GM23248 (cell line): ENCODE measurements at regions not wholly inside any gene's neighbourhood (a gene's known extent, or its start where the extent isn't known, plus 50 kb on each side); places are given as distances from the start of the nearest gene placed in this dataset.

Experiments
- DNase-seq: peaks from one replicate; pipeline ENCODE4 v3.0.0-alpha.2; 2015
- H2AFZ ChIP-seq: fragments of 200-600 bp; sonication (generic); 2 replicates; pipeline ENCODE4 v1.6.1; 2016; ENCODE audit warnings: antibody characterized with exemption
- H3F3A ChIP-seq: fragments of 200-600 bp; sonication (generic); 2 replicates; pipeline ENCODE4 v1.6.1; 2016; ENCODE audit warnings: mild to moderate bottlenecking, antibody characterized with exemption, mixed run types; ENCODE audit not compliant: insufficient read depth
- H3K27ac ChIP-seq: fragments of 200-600 bp; sonication (generic); 2 replicates; pipeline ENCODE4 v1.5.1; 2016; ENCODE audit warnings: mild to moderate bottlenecking
- H3K27me3 ChIP-seq: fragments of 200-600 bp; sonication (generic); replicated peaks from 2 replicates; pipeline ENCODE4 v1.6.1; 2016; ENCODE audit warnings: mild to moderate bottlenecking; ENCODE audit not compliant: insufficient read depth
- H3K36me3 ChIP-seq: fragments of 200-600 bp; sonication (generic); 2 replicates; pipeline ENCODE4 v1.6.1; 2016; ENCODE audit warnings: low read depth, mild to moderate bottlenecking
- H3K4me1 ChIP-seq: fragments of 200-600 bp; sonication (generic); 2 replicates; pipeline ENCODE4 v1.6.1; 2016; ENCODE audit warnings: mild to moderate bottlenecking; ENCODE audit not compliant: insufficient read depth
- H3K4me2 ChIP-seq: fragments of 200-600 bp; sonication (generic); one replicate; pipeline ENCODE4 v1.6.1; 2016; ENCODE audit warnings: mild to moderate bottlenecking; ENCODE audit not compliant: unreplicated experiment
- H3K4me3 ChIP-seq: fragments of 200-600 bp; sonication (generic); 2 replicates; pipeline ENCODE4 v1.5.1; 2016; ENCODE audit warnings: mild to moderate bottlenecking
- H3K79me2 ChIP-seq: fragments of 200-600 bp; sonication (generic); 2 replicates; pipeline ENCODE4 v1.6.1; 2016; ENCODE audit warnings: mild to moderate bottlenecking; ENCODE audit not compliant: insufficient read depth
- H3K9ac ChIP-seq: fragments of 200-600 bp; sonication (generic); 2 replicates; pipeline ENCODE4 v1.6.1; 2016; ENCODE audit warnings: mild to moderate bottlenecking
- H3K9me2 ChIP-seq: fragments of 200-600 bp; sonication (generic); 2 replicates; pipeline ENCODE4 v1.6.1; 2016; ENCODE audit warnings: mixed run types, mild to moderate bottlenecking, moderate library complexity; ENCODE audit not compliant: insufficient read depth
- H3K9me3 ChIP-seq: fragments of 200-600 bp; sonication (generic); one replicate; pipeline ENCODE4 v1.6.1; 2017; ENCODE audit warnings: low read depth
- H4K20me1 ChIP-seq: fragments of 200-600 bp; sonication (generic); 2 replicates; pipeline ENCODE4 v1.6.0; 2016; ENCODE audit not compliant: insufficient read depth
- EZH2 ChIP-seq: fragments of 200-600 bp; sonication (generic); IDR thresholded peaks from 2 replicates; pipeline ENCODE4 v1.6.1; 2018; ENCODE audit warnings: antibody characterized with exemption, mild to moderate bottlenecking; ENCODE audit not compliant: insufficient read depth, poor library complexity, severe bottlenecking
- EZH2phosphoT487 ChIP-seq: fragments of 200-600 bp; sonication (generic); IDR thresholded peaks from 2 replicates; pipeline ENCODE4 v1.6.1; 2018; ENCODE audit warnings: antibody characterized with exemption, moderate library complexity, mild to moderate bottlenecking, low read depth; ENCODE audit not compliant: insufficient read depth
- WGBS, 2 experiments: methylation state at CpG; one replicate each; pipeline ENCODE4 v1.1.6; 2015 to 2017; ENCODE audit warnings: low lambda C conversion rate in 2 of 2, low coverage in 1 of 2; ENCODE audit errors: missing lambda C conversion rate in 2 of 2; 5-methylcytosine and 5-hydroxymethylcytosine counted together
- in situ Hi-C: fragments of 300-500 bp; cut with MboI; formaldehyde crosslinking; loops from 2 replicates; pipeline ENCODE4 v1.15.0; 2020

DNA sequence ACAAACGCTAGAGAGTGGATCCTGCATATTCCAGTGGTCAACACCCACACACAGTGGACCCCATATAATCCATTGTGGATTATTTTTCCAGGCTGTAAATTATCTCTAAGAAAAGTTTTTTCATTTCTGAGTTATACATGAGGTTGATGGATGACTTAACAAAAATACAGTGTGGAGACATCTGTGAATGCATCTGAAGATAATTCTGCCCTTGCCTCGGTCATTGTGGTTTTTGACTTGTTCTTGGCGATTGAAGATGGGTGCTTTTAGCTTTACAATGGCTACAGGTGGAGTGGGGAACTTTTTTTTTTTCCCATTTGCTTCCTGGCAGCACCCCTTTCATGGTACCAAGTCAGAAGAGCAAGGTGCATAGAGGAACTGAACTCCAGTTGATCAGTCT is 242.7 kb downstream of the MYLK4 start:
- H3K36me3 ChIP-seq: no peaks in the 10 kb centered on the region
- H4K20me1 ChIP-seq: no peaks in the 10 kb centered on the region
- no peaks in the 10 kb centered on the region for H3F3A ChIP-seq
- H3K4me2 ChIP-seq: no peak overlapping the region
- H3K27me3 ChIP-seq: peaks cover 78% of the 10 kb centered on the region
- H3K9me3 ChIP-seq: no peaks in the 10 kb centered on the region
- H3K79me2 ChIP-seq: no peaks in the 10 kb centered on the region
- no peak overlapping the region for H3K4me3 ChIP-seq
- H2AFZ ChIP-seq: no peak overlapping the region
- H3K9ac ChIP-seq: no peak overlapping the region
- no peak for TF ChIP-seq EZH2
- TF ChIP-seq EZH2phosphoT487: no peak
- 30 to 31% methylated on average over 3 of the region's 3 CpGs for WGBS, 2 experiments
- in situ Hi-C loops: no loop called here
- no peaks in the 10 kb centered on the region for H3K9me2 ChIP-seq
- DNase-seq: no peak
- no peak overlapping the region for H3K27ac ChIP-seq
- H3K4me1 ChIP-seq: no peaks in the 10 kb centered on the region

DNA sequence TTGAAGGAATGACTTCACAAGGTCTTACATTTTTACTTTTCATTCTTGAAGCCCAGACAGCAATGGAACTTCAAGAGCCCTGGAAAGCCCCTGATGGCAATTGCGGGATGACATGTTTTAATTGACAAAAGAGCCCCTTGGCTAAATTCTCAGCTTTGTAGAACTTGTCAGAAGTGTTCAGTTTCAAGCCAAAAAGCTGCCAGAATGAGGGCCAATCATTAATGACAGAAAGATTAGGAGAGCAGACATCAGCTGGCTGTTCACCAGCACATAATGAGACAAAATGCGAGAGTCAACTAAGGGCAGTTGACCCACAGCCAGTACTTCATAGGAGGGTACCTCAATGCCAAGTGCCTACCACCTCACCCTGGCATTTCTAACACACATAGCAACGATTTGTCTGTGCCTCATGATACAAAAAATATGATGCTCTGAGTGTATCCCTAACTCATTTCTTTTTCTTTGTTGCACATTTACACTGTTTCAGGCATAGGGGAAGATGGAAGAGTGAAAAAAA is 243.1 kb downstream of the MYLK4 start:
- no peak overlapping the region for H3K27ac ChIP-seq
- H3K36me3 ChIP-seq: no peaks in the 10 kb centered on the region
- no peak overlapping the region for H3K9ac ChIP-seq
- DNase-seq: no peak
- H3F3A ChIP-seq: no peaks in the 10 kb centered on the region
- H2AFZ ChIP-seq: no peak overlapping the region
- no peaks in the 10 kb centered on the region for H3K79me2 ChIP-seq
- H4K20me1 ChIP-seq: no peaks in the 10 kb centered on the region
- no peak overlapping the region for H3K4me3 ChIP-seq
- no peaks in the 10 kb centered on the region for H3K9me3 ChIP-seq
- peaks cover 74% of the 10 kb centered on the region for H3K27me3 ChIP-seq
- H3K4me1 ChIP-seq: no peaks in the 10 kb centered on the region
- no peak overlapping the region for H3K4me2 ChIP-seq
- TF ChIP-seq EZH2phosphoT487 (no peak), EZH2 (no peak)
- 17 to 20% methylated on average over 3 of the region's 3 CpGs for WGBS, 2 experiments
- in situ Hi-C loops: no loop called here
- H3K9me2 ChIP-seq: no peaks in the 10 kb centered on the region

DNA sequence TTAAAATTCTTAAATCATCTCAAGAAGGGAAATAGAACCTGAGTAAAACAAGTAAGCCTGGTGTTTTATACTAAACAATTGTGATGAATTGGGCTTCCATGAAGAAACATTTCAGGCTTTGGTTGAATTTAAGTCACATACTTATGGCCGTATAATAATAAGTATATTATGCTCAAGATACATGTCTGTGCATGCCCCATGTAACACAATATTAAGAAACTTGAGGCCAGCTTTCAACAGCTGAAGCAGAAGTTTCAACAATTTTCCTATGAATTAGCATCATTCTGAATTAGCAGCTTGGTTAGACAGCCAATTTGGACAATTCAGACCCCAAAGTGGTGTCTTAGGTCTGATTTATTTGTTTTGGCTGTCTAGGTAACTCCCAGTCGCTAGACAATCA is 243.7 kb downstream of the MYLK4 start:
- Histone ChIP-seq H3K4me2 (no peak overlapping the region), H3K4me3 (no peak overlapping the region), H3K4me1 (no peaks in the 10 kb centered on the region), H3F3A (no peaks in the 10 kb centered on the region), H3K36me3 (no peaks in the 10 kb centered on the region), H3K9me3 (no peaks in the 10 kb centered on the region), H3K27ac (no peak overlapping the region), H4K20me1 (no peaks in the 10 kb centered on the region), H3K79me2 (no peaks in the 10 kb centered on the region), H2AFZ (no peak overlapping the region), H3K9me2 (no peaks in the 10 kb centered on the region), H3K9ac (no peak overlapping the region), H3K27me3 (peaks cover 69% of the 10 kb centered on the region)
- in situ Hi-C loops: no loop called here
- DNase-seq: no peak
- TF ChIP-seq EZH2phosphoT487 (no peak), EZH2 (no peak)
- WGBS, 2 experiments: 47 to 58% methylated on average over 2 of the region's 2 CpGs

DNA sequence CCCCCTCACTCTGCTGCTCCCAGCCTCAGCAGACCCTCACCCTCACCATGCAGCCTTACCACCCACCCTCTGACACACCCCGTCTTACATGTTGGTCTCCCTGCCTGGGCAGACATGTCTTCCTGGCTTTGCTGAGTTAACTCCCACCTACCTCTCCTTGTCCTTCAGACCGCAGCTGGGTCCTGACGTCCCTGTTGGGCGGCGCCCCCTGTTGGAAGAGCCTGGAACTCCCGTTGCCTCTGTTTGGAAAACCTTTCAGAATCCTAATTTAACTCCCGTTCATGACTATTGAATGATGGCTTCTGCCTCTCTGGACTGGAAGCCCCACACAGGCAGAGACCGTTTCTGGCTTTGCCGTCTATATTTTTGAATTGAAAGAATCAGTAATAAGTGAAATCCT is 245.1 kb downstream of the MYLK4 start:
- DNase-seq: no peak
- Histone ChIP-seq H3K9ac (no peak overlapping the region), H3K79me2 (no peaks in the 10 kb centered on the region), H3K36me3 (no peaks in the 10 kb centered on the region), H3K4me1 (no peaks in the 10 kb centered on the region), H4K20me1 (no peaks in the 10 kb centered on the region), H3K27me3 (peaks cover 70% of the 10 kb centered on the region), H3K4me3 (no peak overlapping the region), H3F3A (no peaks in the 10 kb centered on the region), H2AFZ (no peak overlapping the region), H3K9me2 (no peaks in the 10 kb centered on the region), H3K4me2 (no peak overlapping the region), H3K9me3 (no peaks in the 10 kb centered on the region), H3K27ac (no peak overlapping the region)
- in situ Hi-C loops: no loop called here
- 28 to 33% methylated on average over 9 of the region's 9 CpGs for WGBS, 2 experiments
- TF ChIP-seq EZH2 (no peak), EZH2phosphoT487 (no peak)

DNA sequence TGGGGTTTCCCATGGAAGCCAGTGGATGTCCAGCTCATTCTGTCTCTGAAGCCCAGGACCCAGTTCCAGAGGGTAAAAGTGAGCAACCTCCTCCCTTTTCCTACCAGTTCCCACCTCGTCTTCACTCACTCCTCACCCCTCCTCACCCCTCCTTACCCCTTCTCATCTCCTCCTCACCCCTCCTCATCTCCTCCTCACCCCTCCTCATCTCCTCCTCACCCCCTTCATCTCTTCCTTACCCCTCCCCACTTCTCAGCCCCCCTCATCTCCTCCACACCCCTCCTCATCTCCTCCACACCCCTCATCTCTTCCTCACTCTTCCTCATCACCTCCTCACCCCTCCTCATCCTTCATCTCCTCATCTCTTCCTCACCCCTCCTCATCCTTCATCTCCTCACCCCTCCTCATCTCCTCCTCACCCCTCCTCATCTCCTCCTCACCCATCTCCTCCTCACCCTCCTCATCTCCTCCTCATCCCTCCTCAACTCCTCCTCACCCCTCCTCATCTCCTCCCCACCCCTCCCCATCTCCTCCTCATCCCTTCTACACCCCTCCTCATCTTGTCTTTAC is 246.1 kb downstream of the MYLK4 start:
- Histone ChIP-seq H3K9ac (no peak overlapping the region), H3K79me2 (no peaks in the 10 kb centered on the region), H3K4me1 (no peaks in the 10 kb centered on the region), H3K9me2 (no peaks in the 10 kb centered on the region), H3F3A (no peaks in the 10 kb centered on the region), H3K27ac (no peak overlapping the region), H3K4me2 (no peak overlapping the region), H3K4me3 (no peak overlapping the region), H3K27me3 (peaks cover 61% of the 10 kb centered on the region), H2AFZ (no peak overlapping the region), H3K36me3 (no peaks in the 10 kb centered on the region), H4K20me1 (no peaks in the 10 kb centered on the region), H3K9me3 (no peaks in the 10 kb centered on the region)
- DNase-seq: no peak
- TF ChIP-seq EZH2: no peak
- no peak for TF ChIP-seq EZH2phosphoT487
- in situ Hi-C loops: no loop called here
- 42% methylated on average over 1 of the region's 1 CpG; no CpG with 5 or more reads in 1 of the 2 experiments for WGBS, 2 experiments
